NCI-H526 treated with DMSO at 0.1 percent for 48 hours (cell line): ENCODE measurements at regions not wholly inside any gene's neighbourhood (a gene's known extent, or its start where the extent isn't known, plus 50 kb on each side); places are given as distances from the start of the nearest gene placed in this dataset.

ENCODE experiments used
- DNase-seq: peaks from one replicate; lab custom pipeline; 2025; lab: John Stamatoyannopoulos, UW

GRCh38 chr14:51398898-51399297 is 158.9 kb downstream of the TMX1 start:
- DNase-seq = no peak

- no peak for DNase-seq
Observed at GRCh38 chr14:51400139-51400538, 160.1 kb downstream of the TMX1 start.

- no peak for DNase-seq
Observed at GRCh38 chr14:51401272-51401671, 161.2 kb downstream of the TMX1 start.

GRCh38 chr14:51401756-51402155 is 161.7 kb downstream of the TMX1 start:
- DNase-seq = no peak

GRCh38 chr14:51410897-51411296 is 170.8 kb downstream of the TMX1 start:
- DNase-seq = no peak

- DNase-seq = no peak
Observed at GRCh38 chr14:51419685-51420084, 179.6 kb downstream of the TMX1 start.

GRCh38 chr14:51422704-51423103 is 182.7 kb downstream of the TMX1 start:
- no peak for DNase-seq

GRCh38 chr14:51424041-51424440 is 184.0 kb downstream of the TMX1 start:
- no peak for DNase-seq

- no peak for DNase-seq
Observed at GRCh38 chr14:51424561-51425251, 184.7 kb downstream of the TMX1 start.

GRCh38 chr14:51428981-51429380 is 188.9 kb downstream of the TMX1 start:
- DNase-seq = no peak

- no peak for DNase-seq
Observed at GRCh38 chr14:51430079-51430478, 190.0 kb downstream of the TMX1 start.

- no peak for DNase-seq
Observed at GRCh38 chr14:51430633-51431032, 190.6 kb downstream of the TMX1 start.

GRCh38 chr14:51431033-51431709 is 191.1 kb downstream of the TMX1 start:
- no peak for DNase-seq

- DNase-seq = no peak
Observed at GRCh38 chr14:51431741-51432140, 191.7 kb downstream of the TMX1 start.

- DNase-seq = no peak
Observed at GRCh38 chr14:51432302-51432948, 192.4 kb downstream of the TMX1 start.

- no peak for DNase-seq
Observed at GRCh38 chr14:51436630-51437029, 196.6 kb downstream of the TMX1 start.

GRCh38 chr14:51439896-51440295 is 199.8 kb downstream of the TMX1 start:
- DNase-seq = no peak

GRCh38 chr14:51441001-51441400 is 201.0 kb downstream of the TMX1 start:
- no peak for DNase-seq

- DNase-seq = no peak
Observed at GRCh38 chr14:51442513-51443175, 202.6 kb downstream of the TMX1 start.

- no peak for DNase-seq
Observed at GRCh38 chr14:51443195-51444018, 203.4 kb downstream of the TMX1 start.

GRCh38 chr14:51444353-51445000 is 204.4 kb downstream of the TMX1 start:
- DNase-seq = no peak
